ENCODE measurements at regions not wholly inside any gene's neighbourhood (a gene's known extent, or its start where the extent isn't known, plus 50 kb on each side); places are given as distances from the start of the nearest gene placed in this dataset.

GRCh38 chr6:6377621-6378020 lies 57.2 kb upstream of the F13A1 start:
- TF ChIP-seq TCF12 (IDR thresholded peaks at IDR 0.05; ENCODE audit: low read depth) (no peak), RAD21 (IDR thresholded peaks at IDR 0.05; ENCODE audit: low read depth) (no peak), EP300 (IDR thresholded peaks at IDR 0.05; ENCODE audit: borderline replicate concordance) (no peak), EGR1 (IDR thresholded peaks at IDR 0.05) (no peak), NFIC (IDR thresholded peaks at IDR 0.05) (no peak), MAX (IDR thresholded peaks at IDR 0.05) (no peak)
